ENCODE measurements at regions not wholly inside any gene's neighbourhood (a gene's known extent, or its start where the extent isn't known, plus 50 kb on each side); places are given as distances from the start of the nearest gene placed in this dataset.

DNA sequence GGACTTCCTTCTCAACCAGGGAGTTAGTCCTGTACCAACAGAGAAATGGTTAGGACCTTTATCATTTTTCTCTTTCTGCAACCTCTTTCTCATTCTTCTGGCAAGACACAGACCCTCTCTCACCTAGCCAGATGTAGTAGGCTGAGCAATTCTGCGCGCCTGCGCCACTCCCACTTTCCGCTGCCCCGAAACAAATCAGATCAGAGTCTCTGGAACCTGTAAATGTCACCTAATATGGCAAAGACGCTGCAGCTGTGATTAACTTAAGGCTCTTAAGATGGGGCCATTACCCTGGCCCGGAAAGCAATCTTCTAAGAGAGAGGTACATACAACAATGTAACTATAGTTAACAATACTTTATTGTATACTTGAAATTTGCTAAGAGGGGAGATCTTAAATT, 94.3 kb upstream of the ASIC2 start:
- TF ChIP-seq, protein P1, sequence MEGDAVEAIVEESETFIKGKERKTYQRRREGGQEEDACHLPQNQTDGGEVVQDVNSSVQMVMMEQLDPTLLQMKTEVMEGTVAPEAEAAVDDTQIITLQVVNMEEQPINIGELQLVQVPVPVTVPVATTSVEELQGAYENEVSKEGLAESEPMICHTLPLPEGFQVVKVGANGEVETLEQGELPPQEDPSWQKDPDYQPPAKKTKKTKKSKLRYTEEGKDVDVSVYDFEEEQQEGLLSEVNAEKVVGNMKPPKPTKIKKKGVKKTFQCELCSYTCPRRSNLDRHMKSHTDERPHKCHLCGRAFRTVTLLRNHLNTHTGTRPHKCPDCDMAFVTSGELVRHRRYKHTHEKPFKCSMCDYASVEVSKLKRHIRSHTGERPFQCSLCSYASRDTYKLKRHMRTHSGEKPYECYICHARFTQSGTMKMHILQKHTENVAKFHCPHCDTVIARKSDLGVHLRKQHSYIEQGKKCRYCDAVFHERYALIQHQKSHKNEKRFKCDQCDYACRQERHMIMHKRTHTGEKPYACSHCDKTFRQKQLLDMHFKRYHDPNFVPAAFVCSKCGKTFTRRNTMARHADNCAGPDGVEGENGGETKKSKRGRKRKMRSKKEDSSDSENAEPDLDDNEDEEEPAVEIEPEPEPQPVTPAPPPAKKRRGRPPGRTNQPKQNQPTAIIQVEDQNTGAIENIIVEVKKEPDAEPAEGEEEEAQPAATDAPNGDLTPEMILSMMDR (conservative IDR thresholded peaks at IDR 0.05; ENCODE audit: low read depth, low read length), result no peak
- TF ChIP-seq EZH2 (IDR thresholded peaks at IDR 0.05; ENCODE audit: borderline replicate concordance, low read depth, low read length, poor library complexity, severe bottlenecking), result no peak
